A549 (cell line): ENCODE measurements at regions not wholly inside any gene's neighbourhood (a gene's known extent, or its start where the extent isn't known, plus 50 kb on each side); places are given as distances from the start of the nearest gene placed in this dataset.

Experiments used
- ATAC-seq, 2 experiments: fragments of 200-7000 bp in 1 of 2; fragments of >200 bp in 1 of 2; cut with Nextera tagmentation in 1 of 2; cut with Tn5 transposase in 1 of 2; 3 replicates each; pipeline versions ENCODE4 v1.8.0 to v1.9.1; 2018 to 2020; ENCODE audit warnings: mild to moderate bottlenecking in 1 of 2, moderate library complexity in 1 of 2
- CTCF ChIA-PET: fragments of 300-600 bp; sonication (Branson Sonifier 250); formaldehyde crosslinking; extraction: SDS; loops from one replicate; lab custom pipeline; 2021; ENCODE audit warnings: antibody characterized with exemption, inconsistent platforms; lab: Yijun Ruan, JAX
- POLR2A ChIA-PET: fragments of 350-600 bp; formaldehyde crosslinking; extraction: SDS; loops from one replicate; lab custom pipeline; 2021; ENCODE audit warnings: antibody characterized with exemption, inconsistent platforms; lab: Yijun Ruan, JAX
- DNase-seq, 2 experiments: peaks; one replicate each; pipeline versions ENCODE4 v3.0.0 to v3.0.0-alpha.2; 2011 to 2016; ENCODE audit warnings: low read depth in 1 of 2, low spot score in 1 of 2
- FAIRE-seq: peaks from 2 replicates; lab custom pipeline; 2011; peaks lifted over from hg19 to GRCh38; lab: Jason Lieb, UNC
- H3K27ac ChIP-seq, 2 experiments: fragments of >200 bp; sonication (Bioruptor Twin); formaldehyde crosslinking; 3 replicates each; pipeline ENCODE4 v1.5.1; 2016 to 2017
- H3K4me1 ChIP-seq: fragments of >200 bp; sonication (Bioruptor Twin); formaldehyde crosslinking; 3 replicates; pipeline ENCODE4 v1.6.1; 2016
- H3K4me2 ChIP-seq: fragments of >200 bp; sonication (Bioruptor Twin); formaldehyde crosslinking; 3 replicates; pipeline ENCODE4 v1.6.1; 2016
- H3K4me3 ChIP-seq: fragments of >200 bp; sonication (Bioruptor Twin); formaldehyde crosslinking; 3 replicates; pipeline ENCODE4 v1.5.1; 2016
- H3K9me3 ChIP-seq: fragments of >200 bp; sonication (Bioruptor Twin); formaldehyde crosslinking; 3 replicates; pipeline ENCODE4 v1.6.1; 2016
- ATOH8 ChIP-seq: fragments of 250-450 bp; sonication (Bioruptor Pico); IDR thresholded peaks from 2 replicates; pipeline ENCODE4 v1.5.0; 2020; ENCODE audit warnings: low read depth, mild to moderate bottlenecking, moderate library complexity
- BCL3 ChIP-seq: fragments of >200 bp; sonication (Bioruptor Twin); formaldehyde crosslinking; IDR thresholded peaks from 3 replicates; pipeline ENCODE4 v1.6.1; 2016
- CHD4 ChIP-seq: fragments of 200-600 bp; sonication (generic); IDR thresholded peaks from 2 replicates; pipeline ENCODE4 v1.6.1; 2016; ENCODE audit warnings: antibody characterized with exemption, mild to moderate bottlenecking, borderline replicate concordance
- E2F6 ChIP-seq: IDR thresholded peaks from 2 replicates; pipeline ENCODE4 v1.6.1; 2012; ENCODE audit warnings: low read depth, borderline replicate concordance
- EP300 ChIP-seq, 2 experiments: fragments of >200 bp; sonication (Bioruptor Twin); formaldehyde crosslinking; IDR thresholded peaks; 2 replicates in 1 of 2; 3 replicates in 1 of 2; pipeline ENCODE4 v1.6.1; 2016 to 2017
- ESRRA ChIP-seq: fragments of 150-350 bp; IDR thresholded peaks from 2 replicates; pipeline ENCODE4 v1.6.1; 2014; ENCODE audit warnings: mild to moderate bottlenecking, low read length, borderline replicate concordance
- FOSL2 ChIP-seq, 2 experiments: fragments of 450-650 bp in 1 of 2; fragments of >200 bp in 1 of 2; sonication (Bioruptor Twin) in 1 of 2; formaldehyde crosslinking; IDR thresholded peaks; 2 replicates each; pipeline versions ENCODE4 v1.5.0 to v1.6.1; 2016 to 2020; ENCODE audit warnings: mild to moderate bottlenecking in 1 of 2, moderate library complexity in 1 of 2
- HEYL ChIP-seq: fragments of 250-450 bp; sonication (Bioruptor Pico); IDR thresholded peaks from 2 replicates; pipeline ENCODE4 v1.8.0; 2021; ENCODE audit warnings: mild to moderate bottlenecking, moderate library complexity
- HMGXB4 ChIP-seq: fragments of 250-450 bp; sonication (Bioruptor Pico); IDR thresholded peaks from 2 replicates; pipeline ENCODE4 v1.5.0; 2021; ENCODE audit warnings: mild to moderate bottlenecking, moderate library complexity, borderline replicate concordance
- JUNB ChIP-seq: fragments of >200 bp; sonication (Bioruptor Twin); formaldehyde crosslinking; IDR thresholded peaks from 2 replicates; pipeline ENCODE4 v1.6.1; 2016
- MAFK ChIP-seq: fragments of 450-650 bp; IDR thresholded peaks from 2 replicates; pipeline ENCODE4 v1.6.1; 2014; ENCODE audit not compliant: partially characterized antibody
- MAX ChIP-seq: IDR thresholded peaks from 2 replicates; pipeline ENCODE4 v1.6.1; 2012
- MAZ ChIP-seq: fragments of 150-350 bp; IDR thresholded peaks from 2 replicates; pipeline ENCODE4 v1.6.1; 2014; ENCODE audit warnings: antibody characterized with exemption, low read depth, low read length, borderline replicate concordance
- NPAS2 ChIP-seq: fragments of 250-450 bp; sonication (Bioruptor Pico); IDR thresholded peaks from 2 replicates; pipeline ENCODE4 v1.8.0; 2022; ENCODE audit warnings: mild to moderate bottlenecking, moderate library complexity, borderline replicate concordance
- POLR2AphosphoS2 ChIP-seq: conservative IDR thresholded peaks from 2 replicates; pipeline ENCODE4 v1.6.1; 2012; ENCODE audit warnings: low read length, improper control_type of control experiment, inconsistent platforms
- RARB ChIP-seq: fragments of 250-450 bp; sonication (Bioruptor Pico); IDR thresholded peaks from 2 replicates; pipeline ENCODE4 v1.8.0; 2021; ENCODE audit warnings: mild to moderate bottlenecking, moderate library complexity
- RCOR1 ChIP-seq: fragments of 150-350 bp; IDR thresholded peaks from 2 replicates; pipeline ENCODE4 v1.6.1; 2014; ENCODE audit warnings: antibody characterized with exemption, low read length, low read depth
- TFCP2L1 ChIP-seq: fragments of 250-450 bp; sonication (Bioruptor Pico); IDR thresholded peaks from 2 replicates; pipeline ENCODE4 v1.5.0; 2021; ENCODE audit warnings: mild to moderate bottlenecking
- TP53 ChIP-seq: fragments of 250-450 bp; sonication (Bioruptor Pico); IDR thresholded peaks from 2 replicates; pipeline ENCODE4 v1.5.0; 2021; ENCODE audit warnings: mild to moderate bottlenecking, moderate library complexity
- ZFP36 ChIP-seq: fragments of 450-650 bp; IDR thresholded peaks from 2 replicates; pipeline ENCODE4 v1.6.1; 2014; ENCODE audit warnings: borderline replicate concordance; ENCODE audit not compliant: partially characterized antibody
- WGBS: methylation state at CpG from one replicate; pipeline ENCODE4 v1.1.6; 2017; ENCODE audit errors: missing lambda C conversion rate; 5-methylcytosine and 5-hydroxymethylcytosine counted together

GRCh38 chr18:2480536-2480935, 90.8 kb downstream of the METTL4 start:
- peak overlapping the region; percentile 16; the same call in 2 of the 3 replicates for H3K4me2 ChIP-seq
- FAIRE-seq, result no peak
- CTCF ChIA-PET, result no interaction called here

GRCh38 chr18:2482706-2483475, 88.4 kb downstream of the METTL4 start:
- Histone ChIP-seq H3K4me2 (peak overlapping the region; percentile 19; the same call in 1 of the 3 replicates), H3K4me3 (no peak overlapping the region), H3K9me3 (no peaks in the 10 kb centered on the region), H3K4me1 (peaks cover 22% of the 10 kb centered on the region; the same call in 2 of the 3 replicates), H3K27ac (no peak overlapping the region)
- CTCF ChIA-PET, result no interaction called here
- no peak for FAIRE-seq
- WGBS, result 88% methylated on average over 2 of the region's 2 CpGs
- DNase-seq, result no peak
- POLR2A ChIA-PET, result no interaction called here
- no peak for ATAC-seq
- no peak for TF ChIP-seq TFCP2L1 (CRISPR knock-in tag)
- TF ChIP-seq RARB (CRISPR knock-in tag), result no peak
- TF ChIP-seq RCOR1, result no peak
- no peak for TF ChIP-seq ATOH8 (CRISPR knock-in tag)
- no peak for TF ChIP-seq ZFP36
- no peak for TF ChIP-seq HEYL (CRISPR knock-in tag)
- TF ChIP-seq MAZ, result no peak
- TF ChIP-seq E2F6, result no peak
- no peak for TF ChIP-seq MAFK
- no peak for TF ChIP-seq JUNB
- no peak for TF ChIP-seq ESRRA
- TF ChIP-seq NPAS2 (CRISPR knock-in tag), result no peak
- TF ChIP-seq EP300 (IDR thresholded peaks at IDR 0.05), result no peak
- no peak for TF ChIP-seq BCL3
- no peak for TF ChIP-seq MAX
- no peak for TF ChIP-seq POLR2AphosphoS2
- no peak for TF ChIP-seq CHD4

More at GRCh38 chr18:2480536-2480935, 90.8 kb downstream of the METTL4 start:
- Histone ChIP-seq H3K4me3 (no peak overlapping the region), H3K4me1 (peaks cover 14% of the 10 kb centered on the region; the same call in 2 of the 3 replicates), H3K9me3 (no peaks in the 10 kb centered on the region), H3K27ac (peak overlapping the region; percentile 40 to 45; a peak in 4 of 6 replicates)
- WGBS, result 2% methylated on average over 2 of the region's 2 CpGs
- TF ChIP-seq HMGXB4, result no peak
- TF ChIP-seq FOSL2 (IDR thresholded peaks at IDR 0.05), result no peak
- peak; percentile 42; the same call in 1 of the 2 replicates for TF ChIP-seq FOSL2 (CRISPR knock-in tag; IDR thresholded peaks at IDR 0.05)
- peak; percentile 33; the same call in 1 of the 2 replicates for TF ChIP-seq JUNB
- TF ChIP-seq EP300 (IDR thresholded peaks at IDR 0.05), result peak in 1 of 2 experiments; percentile 16; a peak in 1 of 5 replicates
- TF ChIP-seq MAFK, result no peak
- no peak for TF ChIP-seq TP53 (CRISPR knock-in tag)
- peak in 1 of 2 experiments; percentile 44 for DNase-seq
- POLR2A ChIA-PET, result no interaction called here
- peak in 1 of 2 experiments; percentile 38; a peak in 2 of 6 replicates for ATAC-seq
